NCI-H345 (cell line): ENCODE measurements at regions not wholly inside any gene's neighbourhood (a gene's known extent, or its start where the extent isn't known, plus 50 kb on each side); places are given as distances from the start of the nearest gene placed in this dataset.

Experiments
- DNase-seq: peaks from one replicate; lab custom pipeline; 2025; lab: John Stamatoyannopoulos, UW

DNA sequence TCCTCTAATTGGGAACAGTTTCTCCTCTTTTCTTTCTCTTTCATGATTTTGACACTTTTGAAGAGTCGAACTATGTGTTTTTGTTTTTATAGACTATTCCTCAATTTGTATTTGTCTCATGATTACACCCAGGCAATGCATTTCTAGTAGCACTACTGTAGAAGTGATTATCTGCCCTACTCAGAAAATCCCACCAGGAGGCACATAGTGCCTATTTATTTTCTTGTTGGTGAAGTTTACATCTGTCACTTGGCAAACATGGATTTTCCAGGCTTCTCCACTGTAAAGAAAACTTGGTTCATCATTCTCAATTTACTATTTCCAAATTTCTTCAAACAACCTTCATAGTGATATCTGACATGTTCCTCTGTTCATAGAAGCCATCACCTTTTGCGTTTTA, 893.9 kb downstream of the CCSER2 start:
- DNase-seq, result no peak

DNA sequence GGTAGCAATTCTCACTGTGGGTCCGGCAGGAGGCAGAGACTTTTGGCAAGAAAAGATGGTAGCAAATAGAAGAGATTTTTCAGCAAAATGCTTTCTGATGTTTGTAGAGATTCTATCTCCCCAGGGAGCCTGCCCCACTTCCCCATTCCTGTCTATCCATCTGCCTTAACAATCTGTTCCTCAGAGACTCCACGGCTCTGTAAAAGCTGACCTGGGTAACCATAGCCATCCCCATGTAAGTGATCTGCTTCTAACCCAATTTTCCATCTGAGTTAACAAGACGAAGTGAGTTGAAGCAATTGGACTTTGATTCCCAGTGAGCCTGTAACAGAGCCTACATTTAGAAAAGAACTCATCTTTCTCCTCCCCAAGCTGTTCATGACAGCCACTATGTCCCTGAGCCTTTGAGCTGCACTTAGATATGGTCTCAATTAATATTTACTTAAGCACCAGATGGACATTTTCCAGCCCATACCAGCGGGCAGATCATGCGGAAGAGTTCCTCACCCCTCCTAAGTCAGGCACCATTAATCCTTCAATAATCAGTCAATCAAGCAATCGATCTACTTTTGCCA, 896.1 kb downstream of the CCSER2 start:
- DNase-seq, result no peak

DNA sequence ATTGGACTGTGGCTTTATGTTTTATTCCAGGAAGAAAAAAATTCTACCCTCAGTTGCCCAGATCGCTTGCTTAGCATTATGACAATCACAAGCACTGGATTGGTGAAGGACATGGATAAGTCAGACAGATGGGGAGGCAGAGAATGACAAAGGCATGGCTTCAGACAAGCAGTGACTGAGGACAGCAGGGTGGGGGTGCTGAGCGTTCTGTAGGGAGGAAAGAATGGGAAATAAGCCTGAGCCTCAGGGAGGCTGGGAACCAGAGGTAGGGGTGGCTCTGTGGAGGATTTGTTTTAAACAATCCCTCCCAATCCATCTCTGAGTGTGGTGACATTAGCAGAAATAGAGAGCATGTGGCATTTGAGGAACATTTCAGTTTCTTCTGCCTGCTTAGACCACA, 896.9 kb downstream of the CCSER2 start:
- DNase-seq, result no peak

DNA sequence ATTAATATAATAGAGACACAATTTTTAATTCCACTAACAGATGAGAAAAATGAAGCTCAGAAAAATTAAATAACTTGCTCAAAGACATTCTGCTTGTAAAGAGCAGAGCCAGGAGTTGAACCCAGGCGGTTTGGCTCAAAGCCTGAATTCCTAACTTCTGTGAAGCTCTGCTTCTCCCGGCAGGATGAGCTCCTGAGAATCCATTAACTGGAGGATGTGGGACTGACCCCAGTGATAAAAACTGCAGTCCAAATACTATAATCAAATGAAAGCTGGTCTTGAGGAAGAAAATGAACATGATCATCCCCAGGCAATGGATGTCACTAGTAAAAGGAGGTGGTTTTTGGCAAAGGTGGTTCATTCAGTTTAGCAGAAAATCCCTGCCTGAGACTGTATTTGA, 898.2 kb downstream of the CCSER2 start:
- DNase-seq, result no peak

DNA sequence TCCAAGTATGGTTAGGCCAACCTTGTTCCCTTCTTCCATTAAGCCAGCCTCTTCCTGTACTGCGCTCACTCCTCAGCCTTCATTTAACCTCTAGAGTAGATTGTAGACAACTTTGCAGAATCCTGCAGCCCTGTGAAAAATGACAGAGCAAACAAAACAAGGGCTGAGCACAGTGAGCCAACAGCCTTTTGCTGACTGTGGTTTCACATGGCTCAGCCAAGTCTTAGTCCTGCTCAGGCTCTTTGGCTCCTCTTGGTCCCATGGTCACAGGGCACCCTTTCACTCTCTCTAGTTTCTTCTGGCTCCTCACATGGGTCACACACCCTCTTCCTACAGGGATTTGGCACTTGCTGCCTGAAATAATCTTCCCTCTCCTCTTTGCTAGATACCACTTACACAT, 900.3 kb downstream of the CCSER2 start:
- DNase-seq, result no peak

DNA sequence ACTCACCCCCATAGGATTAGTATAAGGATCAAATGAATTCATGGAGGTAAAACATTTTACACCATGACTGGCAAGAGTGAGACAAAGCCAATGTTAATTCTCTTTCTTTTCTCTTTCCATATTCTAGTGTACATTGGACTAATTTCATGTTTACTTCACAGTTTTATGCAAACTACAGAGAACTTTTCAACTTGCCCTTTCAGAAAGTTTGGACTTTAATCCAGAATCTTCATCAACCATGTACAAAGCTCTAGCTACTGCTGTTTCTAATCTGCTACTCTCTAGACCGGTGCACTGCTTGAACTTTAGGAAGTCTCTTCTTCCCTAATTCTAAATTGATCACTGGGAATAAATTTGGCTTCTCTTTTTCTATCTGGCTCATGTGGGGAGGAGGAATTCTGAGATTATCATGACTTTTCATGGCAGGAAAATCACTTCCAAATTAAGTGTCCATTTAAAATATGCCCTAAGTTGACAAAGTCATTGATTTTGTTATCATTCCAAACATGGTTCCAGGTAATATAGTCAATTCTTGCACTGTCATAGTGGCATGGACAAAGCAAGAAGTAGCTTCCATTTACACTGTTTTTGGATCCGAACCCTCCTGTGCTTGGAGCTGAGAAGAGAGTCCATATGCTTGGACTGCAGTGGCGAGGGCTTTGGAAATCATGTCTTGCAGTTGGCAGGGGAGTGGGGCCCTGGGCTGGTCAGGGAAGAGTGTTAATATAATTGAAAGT, 903.3 kb downstream of the CCSER2 start:
- no peak for DNase-seq

DNA sequence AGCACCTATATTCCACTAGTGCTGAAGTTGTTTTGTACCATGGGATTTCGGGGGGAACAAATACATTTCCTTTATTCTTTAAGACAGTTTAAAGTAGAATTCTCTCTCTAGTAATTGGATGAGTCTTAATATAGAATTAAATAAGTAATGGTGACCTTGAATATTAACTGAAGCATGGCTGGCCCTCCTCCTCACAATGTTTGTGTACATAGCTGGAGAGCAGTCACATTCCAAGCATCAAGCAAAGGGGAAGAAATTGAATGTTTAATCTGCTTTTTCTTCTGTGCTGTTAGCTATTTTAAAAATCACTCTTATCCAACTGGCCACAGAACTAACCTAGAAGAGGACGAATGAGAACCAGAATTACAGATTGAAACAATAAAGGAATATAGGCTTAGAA, 906.9 kb downstream of the CCSER2 start:
- DNase-seq, result no peak

DNA sequence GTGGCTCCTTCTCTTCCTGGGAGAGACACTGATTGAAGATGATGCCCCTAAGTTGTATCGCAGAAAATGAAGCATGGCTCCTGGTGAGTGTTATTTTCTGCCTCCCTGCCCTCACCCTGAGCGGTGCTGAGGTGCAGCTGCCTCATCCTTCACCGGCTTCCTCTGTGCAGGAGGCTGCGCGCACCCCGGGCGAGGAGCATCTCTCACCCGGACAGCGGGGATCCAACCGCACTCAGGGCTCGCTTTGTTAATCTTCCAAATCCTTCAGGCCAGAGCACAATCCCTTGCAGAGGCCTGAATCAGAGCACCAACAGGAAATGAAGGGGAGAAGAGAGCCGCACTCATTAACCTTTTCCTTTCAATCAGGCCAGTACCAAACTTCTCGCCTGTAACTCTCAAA, 910.3 kb downstream of the CCSER2 start:
- no peak for DNase-seq

DNA sequence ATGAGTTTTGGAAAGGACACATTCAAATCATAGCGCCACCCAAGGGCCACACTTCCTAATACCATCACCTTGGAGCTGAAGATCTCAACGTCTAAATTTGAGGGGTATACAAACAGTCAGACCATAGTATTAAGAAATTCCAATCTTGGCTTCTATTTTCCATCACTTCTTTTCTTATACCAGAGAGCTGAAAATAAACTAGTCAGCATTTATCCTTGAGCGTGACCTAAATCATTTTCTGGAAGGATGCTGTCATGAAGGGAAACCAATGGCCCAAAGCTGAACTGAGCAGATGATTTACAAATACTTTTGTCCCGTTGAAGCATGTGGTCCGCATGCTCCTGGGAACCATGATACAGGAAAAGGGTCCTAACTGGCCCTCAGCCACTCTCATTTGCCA, 921.9 kb downstream of the CCSER2 start:
- no peak for DNase-seq

DNA sequence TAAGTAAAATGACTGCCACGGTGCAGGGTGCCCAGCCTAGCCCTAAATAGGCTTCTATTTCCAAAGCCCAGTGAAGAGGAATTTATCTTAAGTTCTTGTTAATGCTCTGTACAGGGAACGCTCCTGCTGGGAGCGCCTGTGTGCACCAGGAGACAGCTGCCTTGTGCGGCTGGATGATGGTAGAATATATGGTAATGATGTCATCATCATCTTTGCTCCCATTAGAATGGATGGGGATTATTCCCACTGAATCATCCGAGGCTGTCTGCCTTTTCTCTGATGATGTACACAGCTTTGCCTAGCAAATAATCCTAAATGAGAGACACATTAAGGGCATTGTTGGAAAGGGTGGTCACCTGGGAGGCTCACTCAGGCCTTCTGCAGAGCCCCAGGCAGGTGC, 928.1 kb downstream of the CCSER2 start:
- DNase-seq, result no peak

DNA sequence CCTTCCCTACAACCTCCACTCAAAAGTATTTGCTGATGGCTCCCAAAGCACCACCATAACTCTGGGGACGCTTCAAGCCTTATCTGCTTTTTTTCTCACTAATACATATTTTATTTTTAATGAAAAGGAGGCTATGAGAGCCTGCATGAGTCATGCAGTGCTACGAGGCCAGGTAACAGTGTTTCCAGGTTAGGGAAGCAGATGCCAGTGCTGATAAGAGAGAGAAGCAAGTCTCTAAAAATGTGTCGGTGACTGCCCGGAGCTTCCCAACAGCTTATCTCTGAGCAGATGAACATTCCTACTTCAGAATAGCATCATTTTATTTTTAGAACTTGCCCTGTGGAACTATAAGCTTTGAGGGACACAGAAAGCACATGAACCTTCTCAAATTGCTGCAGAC, 931.5 kb downstream of the CCSER2 start:
- no peak for DNase-seq

DNA sequence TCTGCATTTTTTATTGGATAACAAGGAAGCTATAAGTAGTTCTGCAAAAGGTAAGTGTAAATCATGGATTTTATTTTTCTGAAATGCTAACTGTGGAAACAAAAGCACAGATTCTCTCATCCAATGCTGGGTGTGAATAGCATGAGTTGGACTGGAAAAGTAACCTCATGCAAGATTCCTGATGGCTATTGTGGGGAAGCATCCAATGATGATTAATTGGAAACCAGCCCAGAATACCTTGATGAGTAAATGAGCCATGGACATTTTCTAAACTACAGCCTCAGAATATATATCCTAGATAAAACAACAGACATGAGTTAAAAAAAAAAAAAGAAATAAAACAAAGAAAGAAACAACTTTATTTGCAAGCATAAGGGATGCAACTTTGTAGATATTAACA, 934.6 kb downstream of the CCSER2 start:
- no peak for DNase-seq

DNA sequence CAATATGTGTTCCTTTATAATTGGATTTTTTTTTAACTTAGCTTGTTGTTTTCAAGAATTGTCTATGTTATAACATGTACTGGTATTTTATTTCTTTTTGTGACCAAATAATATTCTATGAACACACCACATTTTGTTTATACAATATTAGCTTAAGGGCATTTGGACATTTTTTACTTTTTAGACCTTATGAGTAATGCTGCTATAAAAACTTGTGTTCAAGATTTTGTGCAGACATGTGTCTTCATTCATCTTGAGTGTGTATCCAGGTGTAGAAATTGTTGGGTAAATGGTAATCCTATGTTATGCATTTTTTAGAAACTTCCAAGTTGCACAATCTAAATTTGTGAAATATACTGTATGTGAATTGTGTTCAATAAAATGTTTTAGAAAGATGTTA, 936.7 kb downstream of the CCSER2 start:
- DNase-seq, result no peak

DNA sequence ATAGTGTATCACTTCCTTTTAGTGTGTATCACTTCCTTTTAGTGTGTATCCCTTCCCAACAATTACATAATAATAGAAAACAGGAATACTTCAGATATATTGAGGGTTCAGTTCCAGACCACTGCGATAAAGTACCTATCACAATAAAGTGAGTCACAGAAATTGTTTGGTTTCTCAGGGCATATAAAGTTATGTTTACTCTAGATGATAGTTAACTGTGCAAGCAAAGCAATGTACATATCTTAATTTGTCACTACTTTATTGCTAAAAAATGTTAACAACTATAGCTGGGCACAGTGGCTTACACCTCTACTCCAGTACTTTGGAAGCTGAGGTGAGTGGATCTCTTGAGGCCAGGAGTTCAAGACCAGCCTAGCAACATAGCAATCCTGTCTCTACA, 938.4 kb downstream of the CCSER2 start:
- no peak for DNase-seq

DNA sequence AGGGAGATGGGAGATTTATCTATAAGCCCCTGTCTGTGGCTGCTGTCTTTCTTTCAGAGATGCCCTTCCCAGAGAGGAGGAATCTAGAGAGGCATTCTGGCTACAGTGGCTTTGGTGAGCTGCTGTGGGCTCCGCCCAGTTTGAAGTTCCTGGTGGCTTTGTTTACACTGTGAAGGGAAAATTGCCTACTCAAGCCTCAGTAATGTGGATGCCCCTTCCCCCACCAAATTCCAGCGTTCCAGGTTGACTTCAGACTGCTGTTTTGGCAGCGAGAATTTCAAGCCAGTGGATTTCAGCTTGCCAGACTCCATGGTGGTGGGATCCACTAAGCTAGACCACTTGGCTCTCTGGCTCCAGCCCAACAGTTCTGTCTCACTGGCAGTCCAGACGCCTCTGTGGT, 951.6 kb downstream of the CCSER2 start:
- peak; percentile 14 for DNase-seq

DNA sequence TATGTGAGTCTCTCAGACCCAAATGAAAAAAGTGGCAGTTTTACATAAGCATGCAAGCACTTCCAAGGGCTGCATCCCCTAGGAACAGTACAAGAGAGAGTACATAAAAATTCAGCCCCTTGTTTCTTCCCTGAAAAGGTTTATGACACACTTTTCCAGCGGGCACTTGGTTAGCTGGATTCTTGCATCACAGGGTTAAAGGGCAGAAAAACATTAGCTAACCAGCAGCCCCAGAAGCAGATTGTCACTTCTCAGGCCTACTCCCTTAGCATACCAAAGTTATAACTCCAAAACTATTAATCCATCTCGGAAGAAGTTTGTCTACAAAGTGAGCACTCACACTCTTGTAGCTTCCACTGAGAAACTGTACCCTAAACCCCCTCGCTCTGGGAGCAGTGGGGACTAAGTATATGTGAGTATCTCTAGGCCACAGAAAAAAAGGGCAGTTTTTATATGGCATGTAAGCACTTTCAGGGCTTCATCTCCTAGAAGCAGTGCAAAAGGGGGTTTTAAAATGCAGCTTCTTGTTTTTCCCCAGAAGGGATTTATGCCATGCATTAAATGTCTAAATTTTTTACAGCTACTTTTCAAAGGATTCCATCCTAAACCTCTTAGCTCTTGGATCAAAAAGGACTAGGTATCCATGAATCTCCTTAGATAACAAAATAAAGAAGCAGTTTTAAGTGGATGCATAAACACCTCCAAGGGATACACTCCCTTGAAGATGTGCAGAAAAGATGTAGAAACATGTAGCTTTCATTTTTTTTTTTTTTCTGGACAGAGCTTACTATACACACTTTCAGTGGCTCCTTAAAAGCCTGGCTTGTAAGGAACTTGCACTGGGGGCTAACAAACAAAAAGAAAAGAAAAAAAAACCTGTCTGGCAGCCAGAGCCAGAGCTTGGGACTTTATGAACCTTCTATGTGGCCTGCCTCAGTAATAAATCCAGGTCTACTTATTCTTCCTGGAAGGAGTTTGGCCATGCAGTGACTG, 956.7 kb downstream of the CCSER2 start:
- no peak for DNase-seq

DNA sequence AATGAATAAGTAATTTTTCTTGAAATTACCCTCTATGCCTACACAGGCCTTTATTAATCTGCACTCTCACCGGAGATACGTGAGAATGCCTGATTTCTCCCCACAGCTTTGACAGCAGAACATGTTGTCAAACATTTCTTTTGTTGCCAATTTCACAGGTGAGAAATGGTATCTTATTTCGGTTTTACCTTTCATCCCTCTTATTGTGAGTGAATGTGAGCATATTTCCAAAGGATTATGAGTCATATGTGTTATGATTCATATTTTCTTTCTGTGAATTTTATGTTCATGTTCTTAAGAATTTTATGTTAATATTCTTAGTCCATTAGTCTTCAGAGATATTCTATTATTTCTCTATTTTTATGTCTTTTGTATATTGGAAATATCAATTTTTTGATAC, 965.1 kb downstream of the CCSER2 start:
- DNase-seq, result no peak

DNA sequence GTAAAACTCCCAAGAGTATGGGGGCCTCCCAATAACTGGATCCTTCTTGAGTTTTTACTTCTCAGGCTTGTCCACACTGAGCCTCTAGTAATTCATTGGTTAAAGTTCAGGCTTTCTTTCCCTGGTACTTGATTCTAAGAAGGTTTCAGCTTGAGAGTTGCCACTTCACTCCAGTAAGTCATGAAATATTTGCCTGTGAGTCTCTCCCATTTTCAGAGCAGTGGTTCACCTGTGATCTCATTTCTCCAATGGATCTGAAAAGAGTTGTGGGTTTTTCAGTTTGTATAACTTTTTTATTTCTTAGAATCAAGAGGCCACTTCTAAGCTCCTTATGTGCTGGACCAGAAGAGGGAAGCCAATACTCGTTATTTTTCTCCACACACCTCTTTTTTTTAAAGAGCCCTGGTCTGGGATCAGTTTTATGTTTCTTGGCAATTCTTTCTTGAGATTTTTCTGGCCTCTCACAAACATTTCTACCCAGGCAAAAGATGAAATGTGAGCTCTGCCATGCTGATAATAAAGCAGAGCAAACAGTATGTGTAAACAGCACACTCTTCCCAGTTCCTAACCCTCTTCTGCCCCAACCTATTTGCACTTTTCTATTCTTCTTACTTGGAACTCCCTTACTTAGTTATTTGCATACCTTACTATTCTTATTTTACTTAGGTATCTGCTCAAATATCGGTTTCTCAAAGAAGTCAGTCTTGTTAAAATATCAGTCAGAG, 983.4 kb downstream of the CCSER2 start:
- no peak for DNase-seq

DNA sequence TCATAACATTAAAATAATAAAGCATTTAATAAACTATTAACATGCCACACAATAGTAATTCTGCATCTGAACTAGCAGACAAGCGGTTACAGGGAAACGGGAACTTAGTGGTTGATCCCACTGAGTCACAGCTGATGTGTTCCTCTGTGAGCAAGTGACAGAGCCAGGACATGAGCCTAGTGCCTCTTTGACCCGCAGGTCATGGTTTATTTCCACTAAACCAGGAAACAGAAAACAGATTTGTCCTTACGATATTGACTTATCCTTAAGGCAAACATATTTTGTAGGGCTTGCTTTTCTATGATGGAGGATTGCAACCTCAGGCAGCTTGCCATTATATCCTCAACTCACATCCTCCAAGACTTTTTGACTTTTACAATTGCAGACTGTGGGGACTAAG, 987.3 kb downstream of the CCSER2 start:
- no peak for DNase-seq

DNA sequence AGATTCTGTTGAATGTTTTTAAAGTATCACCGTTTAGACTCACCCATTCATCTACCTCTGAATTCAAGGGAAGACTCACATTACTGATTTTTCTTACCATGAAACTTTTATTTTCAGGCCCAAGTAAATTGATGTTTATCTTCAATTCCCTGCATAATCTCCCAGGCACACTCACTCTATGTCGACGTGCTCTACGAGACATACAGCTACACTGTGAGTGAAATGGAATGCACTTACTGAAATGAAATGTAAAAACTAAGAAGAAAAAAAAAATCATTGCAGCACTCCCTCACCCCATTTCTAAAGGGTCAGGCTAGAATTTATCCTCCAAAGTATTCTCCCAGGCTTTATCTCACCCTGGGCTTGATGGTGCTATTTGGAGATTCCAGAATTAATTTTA, 987.9 kb downstream of the CCSER2 start:
- no peak for DNase-seq

DNA sequence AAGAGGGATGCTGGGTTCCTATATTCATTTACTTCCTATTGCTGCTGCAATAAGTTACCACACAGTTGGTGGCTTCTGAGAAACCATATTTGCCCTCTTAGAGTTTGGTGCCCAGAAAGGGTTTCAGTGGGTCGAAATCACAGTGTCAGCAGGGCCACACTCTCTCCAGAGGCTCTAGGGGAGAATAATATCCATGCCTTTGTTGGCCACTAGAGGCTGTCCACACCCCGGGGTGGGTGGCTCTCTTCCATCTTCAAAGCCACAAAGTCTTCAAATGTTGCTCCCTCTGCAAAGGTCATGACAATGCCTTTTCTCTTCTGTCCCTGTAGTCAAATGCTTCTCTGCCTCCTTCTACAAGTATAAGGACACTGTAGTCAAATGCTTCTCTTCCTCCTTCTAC, 989.4 kb downstream of the CCSER2 start:
- DNase-seq, result no peak
